RWPE2 (cell line): ENCODE measurements at regions not wholly inside any gene's neighbourhood (a gene's known extent, or its start where the extent isn't known, plus 50 kb on each side); places are given as distances from the start of the nearest gene placed in this dataset.
A peak's percentile ranks its signal among the peaks of the same experiment; 100 is the strongest.

Experiments used
- ATAC-seq: fragments of 200-7000 bp; cut with Tn5 transposase; 3 replicates; pipeline ENCODE4 v1.9.1; 2021; ENCODE audit warnings: low read depth
- DNase-seq: peaks from one replicate; pipeline ENCODE4 v3.0.0-alpha.2; 2020; ENCODE audit warnings: low spot score
- H3K27ac ChIP-seq: fragments of 450-650 bp; 2 replicates; pipeline ENCODE4 v1.5.1; 2017; ENCODE audit warnings: mild to moderate bottlenecking; ENCODE audit not compliant: poor library complexity, severe bottlenecking
- H3K27me3 ChIP-seq: fragments of 250-450 bp; sonication (Bioruptor Pico); 2 replicates; pipeline ENCODE4 v1.5.1; 2021; ENCODE audit warnings: mild to moderate bottlenecking, moderate library complexity; ENCODE audit not compliant: insufficient read depth, poor library complexity, severe bottlenecking
- H3K36me3 ChIP-seq: fragments of 250-450 bp; sonication (Bioruptor Pico); 2 replicates; pipeline ENCODE4 v1.5.1; 2020; ENCODE audit warnings: low read depth, mild to moderate bottlenecking, moderate library complexity
- H3K4me1 ChIP-seq: fragments of 250-450 bp; sonication (Bioruptor Pico); 2 replicates; pipeline ENCODE4 v1.5.1; 2021; ENCODE audit warnings: mild to moderate bottlenecking, moderate library complexity; ENCODE audit not compliant: insufficient read depth, poor library complexity, severe bottlenecking
- H3K4me3 ChIP-seq: fragments of 250-450 bp; sonication (Bioruptor Pico); 2 replicates; pipeline ENCODE4 v1.5.1; 2021; ENCODE audit warnings: mild to moderate bottlenecking, moderate library complexity; ENCODE audit not compliant: severe bottlenecking
- H3K9me3 ChIP-seq: fragments of 250-450 bp; sonication (Bioruptor Pico); 2 replicates; pipeline ENCODE4 v1.5.1; 2021; ENCODE audit warnings: mild to moderate bottlenecking, moderate library complexity; ENCODE audit not compliant: severe bottlenecking
- TF ChIP-seq, protein P1 (sequence below): fragments of 450-650 bp; IDR thresholded peaks from one replicate; pipeline ENCODE4 v1.5.1; 2017; ENCODE audit warnings: mild to moderate bottlenecking, moderate library complexity; ENCODE audit not compliant: poor library complexity, severe bottlenecking

GRCh38 chr7:13028036-13028824, 340.8 kb downstream of the ARL4A start:
- H3K27ac ChIP-seq = no peak overlapping the region
- DNase-seq (no peak), ATAC-seq (no peak)
- TF ChIP-seq, protein P1, sequence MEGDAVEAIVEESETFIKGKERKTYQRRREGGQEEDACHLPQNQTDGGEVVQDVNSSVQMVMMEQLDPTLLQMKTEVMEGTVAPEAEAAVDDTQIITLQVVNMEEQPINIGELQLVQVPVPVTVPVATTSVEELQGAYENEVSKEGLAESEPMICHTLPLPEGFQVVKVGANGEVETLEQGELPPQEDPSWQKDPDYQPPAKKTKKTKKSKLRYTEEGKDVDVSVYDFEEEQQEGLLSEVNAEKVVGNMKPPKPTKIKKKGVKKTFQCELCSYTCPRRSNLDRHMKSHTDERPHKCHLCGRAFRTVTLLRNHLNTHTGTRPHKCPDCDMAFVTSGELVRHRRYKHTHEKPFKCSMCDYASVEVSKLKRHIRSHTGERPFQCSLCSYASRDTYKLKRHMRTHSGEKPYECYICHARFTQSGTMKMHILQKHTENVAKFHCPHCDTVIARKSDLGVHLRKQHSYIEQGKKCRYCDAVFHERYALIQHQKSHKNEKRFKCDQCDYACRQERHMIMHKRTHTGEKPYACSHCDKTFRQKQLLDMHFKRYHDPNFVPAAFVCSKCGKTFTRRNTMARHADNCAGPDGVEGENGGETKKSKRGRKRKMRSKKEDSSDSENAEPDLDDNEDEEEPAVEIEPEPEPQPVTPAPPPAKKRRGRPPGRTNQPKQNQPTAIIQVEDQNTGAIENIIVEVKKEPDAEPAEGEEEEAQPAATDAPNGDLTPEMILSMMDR = no peak
- no peaks in the 10 kb centered on the region for H3K9me3 ChIP-seq
- H3K4me1 ChIP-seq = peaks cover 13% of the 10 kb centered on the region
- no peak overlapping the region for H3K4me3 ChIP-seq
- H3K27me3 ChIP-seq = no peaks in the 10 kb centered on the region
- H3K36me3 ChIP-seq = no peaks in the 10 kb centered on the region

DNA sequence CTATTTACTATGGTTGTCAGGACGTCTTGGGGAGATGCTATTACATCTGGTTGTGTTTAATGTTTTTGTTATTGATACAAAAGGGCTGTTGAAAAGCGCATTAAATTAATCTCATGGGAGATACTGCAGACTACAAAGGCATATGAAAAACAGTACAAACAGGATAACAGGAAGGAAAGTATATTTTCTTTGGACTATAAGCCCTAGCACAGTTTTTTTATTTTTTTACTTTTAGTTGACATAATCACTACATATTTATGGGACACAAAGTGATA, 341.3 kb downstream of the ARL4A start:
- Histone ChIP-seq H3K27ac (no peak overlapping the region), H3K4me3 (no peak overlapping the region), H3K9me3 (no peaks in the 10 kb centered on the region), H3K27me3 (no peaks in the 10 kb centered on the region), H3K36me3 (no peaks in the 10 kb centered on the region), H3K4me1 (peaks cover 13% of the 10 kb centered on the region)
- TF ChIP-seq, protein P1 = no peak
- no peak for ATAC-seq
- no peak for DNase-seq

GRCh38 chr7:13031468-13031867, 344.0 kb downstream of the ARL4A start:
- TF ChIP-seq, protein P1 = no peak
- H3K27me3 ChIP-seq = no peaks in the 10 kb centered on the region
- peak overlapping the region; percentile 4 for H3K27ac ChIP-seq
- no peak for DNase-seq
- peak; percentile 71 for ATAC-seq
- peaks cover 13% of the 10 kb centered on the region for H3K4me1 ChIP-seq
- no peak overlapping the region for H3K4me3 ChIP-seq
- H3K9me3 ChIP-seq = no peaks in the 10 kb centered on the region
- H3K36me3 ChIP-seq = no peaks in the 10 kb centered on the region

GRCh38 chr7:13032084-13032483, 344.7 kb downstream of the ARL4A start:
- TF ChIP-seq, protein P1 = no peak
- Histone ChIP-seq H3K36me3 (no peaks in the 10 kb centered on the region), H3K4me3 (no peak overlapping the region), H3K27me3 (no peaks in the 10 kb centered on the region), H3K9me3 (no peaks in the 10 kb centered on the region), H3K4me1 (peaks cover 13% of the 10 kb centered on the region), H3K27ac (peak overlapping the region; percentile 4)
- DNase-seq = no peak
- no peak for ATAC-seq

DNA sequence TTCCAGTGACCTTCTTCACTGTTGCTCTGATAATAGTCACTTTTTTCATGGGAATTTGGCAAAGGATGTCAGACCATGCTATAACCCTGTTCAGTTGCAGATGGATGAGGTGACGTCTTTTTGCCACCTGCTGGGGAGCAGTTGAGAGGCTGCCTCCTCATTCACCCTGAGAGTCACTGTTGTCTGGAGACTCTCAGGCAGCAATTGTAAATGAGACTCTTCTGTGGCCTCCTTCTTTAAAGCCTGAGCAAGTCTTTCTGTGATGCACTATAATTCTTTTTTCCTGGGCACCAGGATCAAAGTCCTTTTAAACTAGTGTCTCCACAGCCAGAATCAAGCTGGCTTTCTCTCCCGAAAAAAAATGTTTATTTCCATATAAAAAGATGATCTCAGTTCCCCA, 345.1 kb downstream of the ARL4A start:
- TF ChIP-seq, protein P1 = no peak
- Histone ChIP-seq H3K4me3 (no peak overlapping the region), H3K4me1 (peaks cover 13% of the 10 kb centered on the region), H3K27me3 (no peaks in the 10 kb centered on the region), H3K36me3 (no peaks in the 10 kb centered on the region), H3K9me3 (no peaks in the 10 kb centered on the region), H3K27ac (no peak overlapping the region)
- no peak for DNase-seq
- no peak for ATAC-seq
